ENCODE measurements at regions not wholly inside any gene's neighbourhood (a gene's known extent, or its start where the extent isn't known, plus 50 kb on each side); places are given as distances from the start of the nearest gene placed in this dataset.

DNA sequence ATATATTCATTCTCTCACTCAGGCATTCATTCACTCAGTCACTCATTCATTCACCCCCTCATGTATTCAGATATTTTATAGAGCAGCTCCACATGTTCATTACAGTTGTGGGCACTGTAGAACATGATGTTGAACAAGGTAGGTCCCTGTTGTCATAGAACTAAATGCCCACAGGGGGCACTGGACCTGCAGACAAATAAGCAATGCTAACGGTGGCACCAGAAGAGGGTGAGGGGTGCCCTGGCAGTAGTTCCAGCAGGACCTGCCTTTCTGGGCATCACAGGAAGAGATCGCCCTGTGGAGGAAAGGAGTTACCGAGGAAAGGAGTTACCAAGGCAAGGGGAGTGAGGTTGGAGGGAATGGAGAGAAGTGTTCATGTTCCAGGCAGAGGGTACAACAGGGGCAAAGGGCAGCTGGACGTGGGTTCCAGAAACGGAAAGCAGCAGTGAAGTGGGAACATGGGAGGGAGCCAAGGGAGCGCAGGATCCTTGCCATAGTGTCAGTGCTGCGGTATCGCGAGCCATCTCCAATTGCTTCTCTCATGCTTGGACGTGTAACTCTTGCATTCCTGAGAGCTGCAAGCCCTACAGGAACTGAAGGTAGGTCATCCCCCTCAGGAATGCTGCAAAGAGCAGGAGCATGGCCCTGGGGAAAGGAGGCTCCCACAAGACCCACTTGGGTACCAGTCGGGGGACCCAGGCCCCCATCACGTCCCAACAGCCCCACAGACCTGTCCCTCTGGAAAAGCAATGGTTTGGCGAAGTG lies 128.2 kb downstream of the EDN3 start:
- H3K4me3 ChIP-seq (ENCODE audit: low read depth, low read length) = no peak overlapping the region
- TF ChIP-seq CTCF (IDR thresholded peaks at IDR 0.05; ENCODE audit: borderline replicate concordance, insufficient read depth, low read depth, low read length) = peak; percentile 31; the same call in 1 of the 2 replicates

- no peak for TF ChIP-seq CTCF (IDR thresholded peaks at IDR 0.05; ENCODE audit: borderline replicate concordance, insufficient read depth, low read depth, low read length)
- H3K4me3 ChIP-seq (ENCODE audit: low read depth, low read length) = no peak overlapping the region
Observed at GRCh38 chr20:59429396-59429795, 129.0 kb downstream of the EDN3 start.

GRCh38 chr20:59431014-59431413 lies 130.6 kb downstream of the EDN3 start:
- TF ChIP-seq CTCF (IDR thresholded peaks at IDR 0.05; ENCODE audit: borderline replicate concordance, insufficient read depth, low read depth, low read length) = no peak
- H3K4me3 ChIP-seq (ENCODE audit: low read depth, low read length) = no peak overlapping the region

- TF ChIP-seq CTCF (IDR thresholded peaks at IDR 0.05; ENCODE audit: borderline replicate concordance, insufficient read depth, low read depth, low read length) = no peak
- H3K4me3 ChIP-seq (ENCODE audit: low read depth, low read length) = no peak overlapping the region
Observed at GRCh38 chr20:59434960-59435359, 134.5 kb downstream of the EDN3 start.

GRCh38 chr20:59435518-59435917 lies 135.1 kb downstream of the EDN3 start:
- no peak overlapping the region for H3K4me3 ChIP-seq (ENCODE audit: low read depth, low read length)
- TF ChIP-seq CTCF (IDR thresholded peaks at IDR 0.05; ENCODE audit: borderline replicate concordance, insufficient read depth, low read depth, low read length) = no peak

GRCh38 chr20:59437601-59438031 lies 137.2 kb downstream of the EDN3 start:
- TF ChIP-seq CTCF (IDR thresholded peaks at IDR 0.05; ENCODE audit: borderline replicate concordance, insufficient read depth, low read depth, low read length) = no peak
- H3K4me3 ChIP-seq (ENCODE audit: low read depth, low read length) = no peak overlapping the region

DNA sequence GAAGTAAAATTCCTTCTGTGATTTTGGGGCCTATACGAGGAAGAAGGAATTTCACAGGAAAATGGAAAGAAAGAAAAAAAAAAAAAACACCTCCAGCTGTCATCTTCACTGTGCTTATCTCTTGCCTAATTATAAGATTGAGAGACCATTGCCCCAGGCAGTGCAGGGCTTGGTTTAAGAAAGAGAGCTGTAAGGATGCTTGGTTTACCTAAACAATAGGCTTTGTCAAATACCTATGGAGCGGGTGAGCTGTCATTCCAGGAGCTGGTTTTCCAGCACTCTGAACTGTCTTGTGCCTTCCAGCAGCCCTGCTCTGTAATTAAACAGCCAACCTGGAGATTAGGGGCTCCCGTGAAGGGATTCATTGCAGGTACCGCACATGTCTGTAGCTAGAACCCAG lies 137.8 kb downstream of the EDN3 start:
- no peak for TF ChIP-seq CTCF (IDR thresholded peaks at IDR 0.05; ENCODE audit: borderline replicate concordance, insufficient read depth, low read depth, low read length)
- H3K4me3 ChIP-seq (ENCODE audit: low read depth, low read length) = no peak overlapping the region
